Neural cell (in vitro differentiated cells): ENCODE measurements at regions not wholly inside any gene's neighbourhood (a gene's known extent, or its start where the extent isn't known, plus 50 kb on each side); places are given as distances from the start of the nearest gene placed in this dataset.

ENCODE experiments used
- CTCF ChIP-seq: fragments of 450-650 bp; IDR thresholded peaks from 2 replicates; pipeline ENCODE4 v1.5.1; 2014; ENCODE audit warnings: antibody characterized with exemption, mild to moderate bottlenecking, moderate library complexity; ENCODE audit not compliant: poor library complexity, severe bottlenecking
- EP300 ChIP-seq: fragments of 450-650 bp; conservative IDR thresholded peaks from 2 replicates; pipeline ENCODE4 v1.6.1; 2014; ENCODE audit warnings: antibody characterized with exemption, mild to moderate bottlenecking, moderate library complexity; ENCODE audit not compliant: poor library complexity, severe bottlenecking
- EZH2 ChIP-seq: fragments of 200-600, 300-800 bp; shearing (Covaris generic), sonication (generic); IDR thresholded peaks from 2 replicates; pipeline ENCODE4 v1.6.1; 2014; ENCODE audit warnings: antibody characterized with exemption, low read length, borderline replicate concordance, mild to moderate bottlenecking; ENCODE audit not compliant: insufficient read depth, poor library complexity, severe bottlenecking
- MXI1 ChIP-seq: fragments of 450-650 bp; conservative IDR thresholded peaks from 2 replicates; pipeline ENCODE4 v1.6.1; 2014; ENCODE audit warnings: antibody characterized with exemption, mild to moderate bottlenecking; ENCODE audit not compliant: poor library complexity, severe bottlenecking
- POLR2AphosphoS5 ChIP-seq: IDR thresholded peaks from 2 replicates; pipeline ENCODE4 v1.6.1; 2012
- SMC3 ChIP-seq: fragments of 450-650 bp; conservative IDR thresholded peaks from 2 replicates; pipeline ENCODE4 v1.6.1; 2014; ENCODE audit warnings: antibody characterized with exemption, mild to moderate bottlenecking, moderate library complexity; ENCODE audit not compliant: poor library complexity
- TAF1 ChIP-seq: IDR thresholded peaks from 2 replicates; pipeline ENCODE4 v1.6.1; 2012; ENCODE audit warnings: low read depth
- TF ChIP-seq, protein P1 (sequence below): IDR thresholded peaks from 2 replicates; pipeline ENCODE4 v1.6.1; 2012; ENCODE audit warnings: borderline replicate concordance

GRCh38 chr2:10202131-10202665 lies 79.7 kb downstream of the RRM2 start:
- TF ChIP-seq CTCF (no peak), POLR2AphosphoS5 (no peak), SMC3 (no peak), EP300 (no peak), EZH2 (no peak), TAF1 (no peak), MXI1 (no peak)
- TF ChIP-seq, protein P1, sequence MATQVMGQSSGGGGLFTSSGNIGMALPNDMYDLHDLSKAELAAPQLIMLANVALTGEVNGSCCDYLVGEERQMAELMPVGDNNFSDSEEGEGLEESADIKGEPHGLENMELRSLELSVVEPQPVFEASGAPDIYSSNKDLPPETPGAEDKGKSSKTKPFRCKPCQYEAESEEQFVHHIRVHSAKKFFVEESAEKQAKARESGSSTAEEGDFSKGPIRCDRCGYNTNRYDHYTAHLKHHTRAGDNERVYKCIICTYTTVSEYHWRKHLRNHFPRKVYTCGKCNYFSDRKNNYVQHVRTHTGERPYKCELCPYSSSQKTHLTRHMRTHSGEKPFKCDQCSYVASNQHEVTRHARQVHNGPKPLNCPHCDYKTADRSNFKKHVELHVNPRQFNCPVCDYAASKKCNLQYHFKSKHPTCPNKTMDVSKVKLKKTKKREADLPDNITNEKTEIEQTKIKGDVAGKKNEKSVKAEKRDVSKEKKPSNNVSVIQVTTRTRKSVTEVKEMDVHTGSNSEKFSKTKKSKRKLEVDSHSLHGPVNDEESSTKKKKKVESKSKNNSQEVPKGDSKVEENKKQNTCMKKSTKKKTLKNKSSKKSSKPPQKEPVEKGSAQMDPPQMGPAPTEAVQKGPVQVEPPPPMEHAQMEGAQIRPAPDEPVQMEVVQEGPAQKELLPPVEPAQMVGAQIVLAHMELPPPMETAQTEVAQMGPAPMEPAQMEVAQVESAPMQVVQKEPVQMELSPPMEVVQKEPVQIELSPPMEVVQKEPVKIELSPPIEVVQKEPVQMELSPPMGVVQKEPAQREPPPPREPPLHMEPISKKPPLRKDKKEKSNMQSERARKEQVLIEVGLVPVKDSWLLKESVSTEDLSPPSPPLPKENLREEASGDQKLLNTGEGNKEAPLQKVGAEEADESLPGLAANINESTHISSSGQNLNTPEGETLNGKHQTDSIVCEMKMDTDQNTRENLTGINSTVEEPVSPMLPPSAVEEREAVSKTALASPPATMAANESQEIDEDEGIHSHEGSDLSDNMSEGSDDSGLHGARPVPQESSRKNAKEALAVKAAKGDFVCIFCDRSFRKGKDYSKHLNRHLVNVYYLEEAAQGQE, result no peak
